Natural killer cell treated with Interleukin-12 subunit alpha and Interleukin-12 subunit beta and Interleukin-15 and Interleukin-18, amount 100 ng/mL, for 72 hours (primary cell): ENCODE measurements at regions not wholly inside any gene's neighbourhood (a gene's known extent, or its start where the extent isn't known, plus 50 kb on each side); places are given as distances from the start of the nearest gene placed in this dataset.

Experiments used
- ATAC-seq, 2 donors: fragments of 150-1000 bp; cut with Tn5 transposase in 1 of 2; sonication (Bioruptor Pico), chemical (Tn5 transposase) in 1 of 2; 2 replicates each; pipeline ENCODE4 v1.10.0; 2021
- DNase-seq: peaks from one replicate; pipeline ENCODE4 v3.0.0; 2022; ENCODE audit warnings: low spot score
- H3K27ac Mint-ChIP-seq, 2 donors: 1 replicate in 1 of 2; 2 replicates in 1 of 2; pipeline ENCODE4 v1.8.0; 2022; ENCODE audit warnings: mixed read lengths in 2 of 2, mild to moderate bottlenecking in 1 of 2, moderate library complexity in 1 of 2
- H3K27me3 Mint-ChIP-seq, 2 donors: 1 replicate in 1 of 2; 2 replicates in 1 of 2; pipeline ENCODE4 v1.8.0; 2022; ENCODE audit warnings: mixed read lengths in 2 of 2
- H3K36me3 Mint-ChIP-seq: one replicate; pipeline ENCODE4 v1.8.0; 2022; ENCODE audit warnings: mixed read lengths
- H3K4me1 Mint-ChIP-seq, 2 donors: 1 replicate in 1 of 2; 2 replicates in 1 of 2; pipeline ENCODE4 v1.8.0; 2022; ENCODE audit warnings: low read depth in 2 of 2, mixed read lengths in 2 of 2, mild to moderate bottlenecking in 1 of 2
- H3K4me3 Mint-ChIP-seq: one replicate; pipeline ENCODE4 v1.8.0; 2022; ENCODE audit warnings: mixed read lengths
- H3K9me3 Mint-ChIP-seq: 2 replicates; pipeline ENCODE4 v1.8.0; 2022; ENCODE audit warnings: mixed read lengths

DNA sequence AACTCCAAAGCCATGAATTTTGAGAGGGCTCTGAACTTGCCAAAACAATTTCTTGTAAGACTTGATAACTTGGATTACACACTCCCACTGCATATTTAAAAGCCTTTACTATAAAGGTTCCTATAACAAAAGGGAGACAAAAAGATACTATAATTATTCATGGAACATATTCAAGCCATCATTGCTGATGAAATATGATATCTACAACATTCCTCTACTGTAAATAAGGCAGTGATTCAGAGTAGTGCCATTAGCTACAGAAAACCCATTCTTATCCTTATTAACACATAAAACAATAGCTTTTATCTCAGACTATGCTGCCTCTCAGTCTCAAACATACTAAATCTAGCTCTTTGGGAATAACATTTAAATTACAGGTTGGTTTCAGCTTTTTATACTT, 675.5 kb upstream of the CXADR start:
- ATAC-seq = no peak
- H3K27me3 Mint-ChIP-seq = no peaks in the 10 kb centered on the region
- no peaks in the 10 kb centered on the region for H3K36me3 Mint-ChIP-seq
- peaks cover 3% of the 10 kb centered on the region for H3K9me3 Mint-ChIP-seq
- DNase-seq = no peak
- no peak overlapping the region for H3K27ac Mint-ChIP-seq
- H3K4me1 Mint-ChIP-seq = no peaks in the 10 kb centered on the region
- H3K4me3 Mint-ChIP-seq = no peak overlapping the region

- Mint-ChIP-seq H3K4me3 (no peak overlapping the region), H3K36me3 (no peaks in the 10 kb centered on the region), H3K27me3 (no peaks in the 10 kb centered on the region), H3K9me3 (peaks cover 3% of the 10 kb centered on the region), H3K27ac (no peak overlapping the region), H3K4me1 (no peaks in the 10 kb centered on the region)
- no peak for ATAC-seq
- DNase-seq = no peak
Measured at GRCh38 chr21:16837721-16838120, 675.1 kb upstream of the CXADR start.

DNA sequence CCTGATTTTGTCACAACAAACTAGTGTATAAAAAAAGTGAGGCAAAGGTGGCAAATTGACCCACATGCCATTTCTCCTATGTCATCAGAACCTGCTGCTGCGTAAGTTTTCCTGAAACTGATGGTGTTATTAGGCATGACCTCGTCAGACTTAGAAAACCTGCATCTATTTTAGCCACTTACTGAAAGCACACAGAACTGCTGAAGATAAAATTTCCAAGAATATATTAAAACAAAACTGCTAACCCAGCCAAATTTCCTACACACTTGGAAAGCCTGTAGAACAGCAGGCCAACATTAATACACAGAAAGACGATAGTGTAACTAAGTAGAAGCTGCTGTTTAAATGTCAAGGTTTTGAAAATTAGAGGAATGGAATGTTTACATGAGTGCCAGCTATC, 674.5 kb upstream of the CXADR start:
- DNase-seq (no peak), ATAC-seq (no peak)
- Mint-ChIP-seq H3K27ac (no peak overlapping the region), H3K27me3 (no peaks in the 10 kb centered on the region), H3K9me3 (peaks cover 3% of the 10 kb centered on the region), H3K4me3 (no peak overlapping the region), H3K4me1 (no peaks in the 10 kb centered on the region), H3K36me3 (no peaks in the 10 kb centered on the region)

DNA sequence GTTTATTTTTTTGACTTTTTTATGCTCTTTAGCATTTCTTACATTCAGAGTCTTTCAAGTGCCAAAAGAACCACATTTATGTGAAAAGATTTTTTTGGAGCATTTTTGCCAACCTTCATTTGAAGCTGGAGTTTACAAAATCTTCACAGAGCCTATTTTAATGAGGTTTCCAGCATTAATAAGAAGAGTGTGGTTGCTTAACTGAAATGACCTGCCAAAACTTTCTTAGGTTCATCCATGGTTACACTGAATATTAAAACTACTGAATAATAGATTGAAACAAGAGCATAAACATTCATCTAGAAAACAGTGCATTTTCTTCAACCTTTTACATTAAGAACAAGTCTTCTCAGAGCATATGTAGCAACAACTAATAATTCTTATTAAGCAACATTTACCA, 672.3 kb upstream of the CXADR start:
- ATAC-seq = no peak
- Mint-ChIP-seq H3K27me3 (no peaks in the 10 kb centered on the region), H3K36me3 (no peaks in the 10 kb centered on the region), H3K4me1 (no peaks in the 10 kb centered on the region), H3K27ac (no peak overlapping the region), H3K9me3 (peaks cover 9% of the 10 kb centered on the region), H3K4me3 (no peak overlapping the region)
- no peak for DNase-seq

DNA sequence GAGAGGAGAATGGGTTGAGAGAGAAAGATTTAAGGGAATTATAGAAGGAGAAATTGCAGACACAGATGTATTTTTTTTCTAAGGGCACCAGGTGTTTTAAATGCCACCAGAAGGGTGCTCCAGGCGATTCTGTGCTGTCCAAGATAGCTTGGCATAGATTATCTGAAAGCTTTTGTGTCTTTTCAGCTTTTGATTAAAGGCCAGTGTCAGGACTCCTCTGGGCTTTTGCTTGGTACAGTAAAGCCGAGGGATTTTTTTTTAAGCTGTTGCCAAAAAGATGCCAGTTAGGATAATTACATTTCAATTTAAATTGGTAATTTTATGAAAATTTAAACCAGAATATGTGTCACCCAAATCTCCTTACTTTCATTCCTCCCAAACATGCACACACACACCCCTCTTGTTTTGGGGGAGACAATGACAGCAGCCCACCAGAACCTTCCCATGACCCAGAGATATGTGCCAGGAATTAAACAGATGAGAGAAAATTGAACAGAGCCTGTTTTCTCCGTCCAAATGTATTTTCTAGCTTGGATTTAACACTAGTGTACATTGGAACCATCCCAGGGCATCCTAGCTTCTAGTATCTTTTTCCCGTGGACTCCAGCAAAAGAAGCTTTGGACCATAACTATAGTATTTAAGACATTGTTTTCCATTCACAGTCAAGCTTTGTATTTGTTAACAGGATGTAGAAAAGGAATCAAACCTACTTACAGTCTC, 670.7 kb upstream of the CXADR start:
- no peaks in the 10 kb centered on the region for H3K36me3 Mint-ChIP-seq
- H3K9me3 Mint-ChIP-seq = peaks cover 10% of the 10 kb centered on the region
- no peaks in the 10 kb centered on the region for H3K4me1 Mint-ChIP-seq
- no peaks in the 10 kb centered on the region for H3K27me3 Mint-ChIP-seq
- ATAC-seq = no peak
- DNase-seq = no peak
- no peak overlapping the region for H3K27ac Mint-ChIP-seq
- no peak overlapping the region for H3K4me3 Mint-ChIP-seq

GRCh38 chr21:16842696-16843035, 670.2 kb upstream of the CXADR start:
- H3K4me1 Mint-ChIP-seq = no peaks in the 10 kb centered on the region
- ATAC-seq = no peak

DNA sequence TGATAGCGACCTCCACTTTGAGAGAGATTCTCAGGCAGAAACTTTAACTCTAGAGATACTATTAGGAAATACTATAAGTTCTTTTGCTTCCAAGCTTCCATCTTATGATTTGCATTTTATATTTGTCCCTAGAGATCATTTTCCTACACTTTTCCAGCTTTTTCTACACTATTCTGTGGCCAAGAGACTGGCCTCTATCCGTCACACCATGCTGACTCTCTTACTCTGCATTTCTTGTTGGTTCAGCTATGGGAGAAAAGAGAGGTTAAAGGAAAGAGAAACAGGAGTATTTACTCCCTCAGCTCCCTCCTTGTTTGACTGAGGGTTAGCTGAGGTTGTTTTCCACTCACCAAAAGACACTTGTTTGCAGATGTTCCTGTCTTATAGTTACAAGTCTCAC, 665.6 kb upstream of the CXADR start:
- Mint-ChIP-seq H3K36me3 (no peaks in the 10 kb centered on the region), H3K4me3 (no peak overlapping the region), H3K4me1 (no peaks in the 10 kb centered on the region), H3K27ac (no peak overlapping the region), H3K9me3 (peaks cover 25% of the 10 kb centered on the region), H3K27me3 (no peaks in the 10 kb centered on the region)
- DNase-seq = no peak
- ATAC-seq = no peak

More at GRCh38 chr21:16842696-16843035, 670.2 kb upstream of the CXADR start:
- no peaks in the 10 kb centered on the region for H3K27me3 Mint-ChIP-seq
- DNase-seq = no peak
- no peak overlapping the region for H3K27ac Mint-ChIP-seq
- H3K4me3 Mint-ChIP-seq = no peak overlapping the region
- peaks cover 13% of the 10 kb centered on the region for H3K9me3 Mint-ChIP-seq
- no peaks in the 10 kb centered on the region for H3K36me3 Mint-ChIP-seq

- ATAC-seq (no peak), DNase-seq (no peak)
- H3K9me3 Mint-ChIP-seq = peaks cover 31% of the 10 kb centered on the region
- H3K27me3 Mint-ChIP-seq = no peaks in the 10 kb centered on the region
- no peak overlapping the region for H3K4me3 Mint-ChIP-seq
- peaks cover 6% of the 10 kb centered on the region for H3K36me3 Mint-ChIP-seq
- H3K4me1 Mint-ChIP-seq = no peaks in the 10 kb centered on the region
- no peak overlapping the region for H3K27ac Mint-ChIP-seq
Measured at GRCh38 chr21:16851054-16851453, 661.8 kb upstream of the CXADR start.

DNA sequence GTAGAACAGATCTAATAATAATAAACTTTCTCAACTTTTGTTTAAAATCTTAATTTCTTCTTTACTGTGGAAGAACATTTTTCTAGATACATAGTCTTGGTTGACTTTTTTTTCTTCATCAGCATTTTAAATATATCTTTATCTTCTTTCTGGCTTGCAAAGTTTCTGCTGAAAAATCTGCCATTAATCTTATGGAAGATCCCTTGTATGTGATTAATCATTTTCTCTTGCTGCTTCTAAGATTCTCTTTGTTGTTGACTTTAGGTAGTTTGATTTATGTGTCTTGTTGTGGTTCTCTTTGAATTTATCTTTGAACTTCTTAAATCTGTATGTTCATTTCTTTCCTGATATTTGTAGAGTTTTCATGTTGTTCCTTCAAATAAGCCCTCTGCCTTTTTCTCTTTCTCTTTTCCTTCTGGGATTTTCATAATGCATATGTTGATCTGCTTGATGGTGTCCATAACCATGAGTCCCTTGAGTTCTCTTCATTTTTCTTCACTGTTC, 657.6 kb upstream of the CXADR start:
- Mint-ChIP-seq H3K4me3 (no peak overlapping the region), H3K27me3 (no peaks in the 10 kb centered on the region), H3K36me3 (peaks cover 9% of the 10 kb centered on the region), H3K4me1 (no peaks in the 10 kb centered on the region), H3K27ac (no peak overlapping the region), H3K9me3 (peaks cover 24% of the 10 kb centered on the region)
- no peak for DNase-seq
- no peak for ATAC-seq

DNA sequence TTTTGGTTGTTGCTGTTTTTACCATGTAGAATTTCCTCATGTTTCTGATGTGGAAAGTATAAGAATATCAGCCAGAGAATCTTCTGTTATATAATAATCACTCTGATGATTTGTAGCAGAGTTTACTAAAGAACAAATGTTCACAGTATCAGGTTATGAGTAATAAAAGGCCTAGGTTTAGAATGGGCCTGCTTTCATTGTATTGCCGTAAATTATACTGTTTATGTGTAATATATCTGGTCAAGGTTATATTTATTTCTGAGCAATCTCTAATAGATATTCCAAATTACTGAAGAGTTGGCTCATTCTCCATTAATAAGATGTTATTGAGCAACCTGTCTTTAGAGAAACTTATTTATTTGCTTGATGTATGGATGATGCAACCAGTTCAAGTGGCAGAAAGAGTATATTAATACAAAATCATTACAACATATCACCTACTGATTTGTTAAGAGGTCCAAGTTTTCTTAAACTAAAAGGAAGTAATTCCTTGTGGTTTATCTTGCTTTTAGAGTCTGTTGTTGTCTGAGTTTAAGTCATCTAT, 649.4 kb upstream of the CXADR start:
- Mint-ChIP-seq H3K36me3 (no peaks in the 10 kb centered on the region), H3K9me3 (no peaks in the 10 kb centered on the region), H3K27ac (no peak overlapping the region), H3K4me3 (no peak overlapping the region), H3K27me3 (no peaks in the 10 kb centered on the region), H3K4me1 (no peaks in the 10 kb centered on the region)
- no peak for DNase-seq
- no peak for ATAC-seq

DNA sequence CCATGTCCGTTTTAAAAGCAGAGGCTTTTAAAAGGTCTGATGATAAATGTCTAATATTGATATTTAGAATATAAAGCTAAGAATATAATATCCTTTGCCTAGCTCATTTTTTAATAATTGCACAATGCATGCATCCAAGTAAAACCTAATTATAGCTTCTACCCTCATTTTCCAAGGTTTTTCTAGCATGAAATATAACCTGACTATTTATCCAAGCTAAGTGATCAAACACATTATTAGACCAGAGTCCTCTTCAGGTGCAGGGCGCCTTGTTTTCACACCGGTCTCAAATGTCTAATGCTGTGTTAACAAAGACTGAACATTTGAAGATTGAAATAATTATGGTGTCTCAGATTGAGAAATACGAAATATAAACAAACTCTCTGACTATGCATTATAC, 648.9 kb upstream of the CXADR start:
- DNase-seq (no peak), ATAC-seq (no peak)
- Mint-ChIP-seq H3K9me3 (no peaks in the 10 kb centered on the region), H3K27ac (no peak overlapping the region), H3K4me1 (no peaks in the 10 kb centered on the region), H3K36me3 (no peaks in the 10 kb centered on the region), H3K27me3 (no peaks in the 10 kb centered on the region), H3K4me3 (no peak overlapping the region)

- H3K4me3 Mint-ChIP-seq = no peak overlapping the region
- no peaks in the 10 kb centered on the region for H3K36me3 Mint-ChIP-seq
- no peaks in the 10 kb centered on the region for H3K27me3 Mint-ChIP-seq
- H3K9me3 Mint-ChIP-seq = peaks cover 2% of the 10 kb centered on the region
- H3K4me1 Mint-ChIP-seq = no peaks in the 10 kb centered on the region
- DNase-seq (no peak), ATAC-seq (no peak)
- no peak overlapping the region for H3K27ac Mint-ChIP-seq
Measured at GRCh38 chr21:16865632-16866031, 647.2 kb upstream of the CXADR start.

- Mint-ChIP-seq H3K4me1 (no peaks in the 10 kb centered on the region), H3K36me3 (no peaks in the 10 kb centered on the region), H3K27me3 (no peaks in the 10 kb centered on the region), H3K9me3 (peaks cover 2% of the 10 kb centered on the region), H3K4me3 (no peak overlapping the region), H3K27ac (no peak overlapping the region)
- ATAC-seq = no peak
- no peak for DNase-seq
Measured at GRCh38 chr21:16866851-16867250, 646.0 kb upstream of the CXADR start.

DNA sequence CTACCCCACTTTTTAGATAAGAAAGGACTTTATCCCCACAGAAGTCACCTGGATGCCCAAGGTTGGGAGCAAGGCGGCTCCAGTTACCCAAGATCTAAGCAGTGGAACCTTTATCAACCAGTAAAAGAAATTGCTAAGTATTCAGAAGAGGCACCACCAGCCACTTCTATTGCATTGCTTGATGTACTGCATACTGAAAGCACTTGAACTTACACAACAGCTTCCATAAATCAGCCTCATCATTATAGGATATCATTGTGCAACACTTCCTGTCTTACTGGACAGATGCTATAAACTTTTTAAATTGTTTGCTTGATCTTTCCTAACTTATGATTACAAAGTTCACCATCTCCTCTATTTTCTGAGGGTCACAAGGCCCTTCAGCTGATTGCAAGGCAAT, 642.7 kb upstream of the CXADR start:
- Mint-ChIP-seq H3K36me3 (no peaks in the 10 kb centered on the region), H3K9me3 (peaks cover 12% of the 10 kb centered on the region), H3K4me1 (no peaks in the 10 kb centered on the region), H3K27ac (no peak overlapping the region), H3K4me3 (no peak overlapping the region), H3K27me3 (no peaks in the 10 kb centered on the region)
- ATAC-seq (no peak), DNase-seq (no peak)

DNA sequence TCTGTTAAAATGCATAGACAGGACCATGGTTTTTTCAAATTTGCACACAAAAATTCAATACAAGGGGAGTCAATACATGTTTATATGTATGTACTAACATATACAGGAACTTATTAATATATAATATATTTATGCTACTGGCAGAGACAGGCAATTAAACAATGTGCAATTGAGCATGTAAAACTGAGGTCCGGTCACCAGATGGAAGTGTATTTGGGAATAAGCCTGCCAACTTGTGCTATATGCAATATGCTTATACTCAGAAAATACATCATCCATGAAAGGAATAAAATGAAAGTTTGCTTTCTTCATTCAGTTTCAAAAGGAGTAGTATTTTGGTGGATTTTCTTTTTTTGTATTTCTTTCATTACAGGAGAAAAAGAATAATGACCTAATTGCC, 640.2 kb upstream of the CXADR start:
- Mint-ChIP-seq H3K9me3 (peaks cover 14% of the 10 kb centered on the region), H3K27me3 (no peaks in the 10 kb centered on the region), H3K4me3 (no peak overlapping the region), H3K36me3 (no peaks in the 10 kb centered on the region), H3K27ac (no peak overlapping the region), H3K4me1 (no peaks in the 10 kb centered on the region)
- DNase-seq (no peak), ATAC-seq (no peak)
